Liver (tissue), 8 donors: ENCODE measurements at regions not wholly inside any gene's neighbourhood (a gene's known extent, or its start where the extent isn't known, plus 50 kb on each side); places are given as distances from the start of the nearest gene placed in this dataset.

ENCODE experiments used
- DNase-seq: peaks from one replicate; pipeline ENCODE4 v3.0.0-alpha.2; 2017; ENCODE audit warnings: low spot score
- H3K27ac ChIP-seq, 2 donors: one replicate each; pipeline ENCODE4 v1.7.0; 2013; ENCODE audit warnings: inconsistent platforms in 2 of 2, low read length in 2 of 2, control low read depth in 1 of 2, low read depth in 1 of 2, mild to moderate bottlenecking in 1 of 2
- H3K27me3 ChIP-seq, 4 donors: one replicate each; pipeline versions ENCODE4 v1.6.1 to v1.7.0; 2013; ENCODE audit warnings: low read length in 3 of 4, inconsistent platforms in 1 of 4, mild to moderate bottlenecking in 1 of 4, moderate library complexity in 1 of 4; ENCODE audit not compliant: control insufficient read depth in 4 of 4, insufficient read depth in 4 of 4
- H3K36me3 ChIP-seq, 4 donors: one replicate each; pipeline versions ENCODE4 v1.6.1 to v1.7.0; 2013; ENCODE audit warnings: low read length in 3 of 4, mild to moderate bottlenecking in 3 of 4, low read depth in 1 of 4, moderate library complexity in 1 of 4; ENCODE audit not compliant: control insufficient read depth in 4 of 4, insufficient read depth in 3 of 4
- H3K4me1 ChIP-seq, 4 donors: one replicate each; pipeline versions ENCODE4 v1.6.1 to v1.7.0; 2013; ENCODE audit warnings: low read length in 3 of 4, mild to moderate bottlenecking in 3 of 4, moderate library complexity in 1 of 4; ENCODE audit not compliant: control insufficient read depth in 4 of 4, insufficient read depth in 4 of 4
- H3K4me3 ChIP-seq, 3 donors: one replicate each; pipeline versions ENCODE4 v1.6.1 to v1.7.0; 2013; ENCODE audit warnings: low read length in 3 of 3, control low read depth in 1 of 3, low read depth in 1 of 3, mild to moderate bottlenecking in 1 of 3
- H3K9ac ChIP-seq, 2 donors: one replicate each; pipeline ENCODE4 v1.7.0; 2013; ENCODE audit warnings: low read length in 2 of 2, mild to moderate bottlenecking in 2 of 2, moderate library complexity in 2 of 2, control low read depth in 1 of 2, low read depth in 1 of 2
- H3K9me3 ChIP-seq, 4 donors: one replicate each; pipeline versions ENCODE4 v1.6.1 to v1.7.0; 2013; ENCODE audit warnings: low read length in 3 of 4; ENCODE audit not compliant: control insufficient read depth in 4 of 4
- ATF3 ChIP-seq: IDR thresholded peaks from 2 replicates; pipeline ENCODE4 v1.6.1; 2016; ENCODE audit warnings: antibody characterized with exemption
- CTCF ChIP-seq: fragments of 150-350 bp; IDR thresholded peaks from 2 replicates; pipeline ENCODE4 v1.5.1; 2017; ENCODE audit warnings: improper control_type of control experiment, low read depth, low read length; ENCODE audit not compliant: missing input control
- EGR1 ChIP-seq, 2 donors: IDR thresholded peaks; 2 replicates each; pipeline ENCODE4 v1.6.1; 2016 to 2018; ENCODE audit warnings: antibody characterized with exemption in 2 of 2, low read depth in 2 of 2
- FOXA1 ChIP-seq: IDR thresholded peaks from 2 replicates; pipeline ENCODE4 v1.6.1; 2016; ENCODE audit warnings: antibody characterized with exemption
- FOXA2 ChIP-seq: IDR thresholded peaks from 2 replicates; pipeline ENCODE4 v1.6.1; 2016; ENCODE audit warnings: antibody characterized with exemption
- GABPA ChIP-seq, 2 donors: IDR thresholded peaks in 1 of 2; conservative IDR thresholded peaks in 1 of 2; 2 replicates each; pipeline ENCODE4 v1.6.1; 2016; ENCODE audit warnings: antibody characterized with exemption in 2 of 2, mild to moderate bottlenecking in 1 of 2, moderate library complexity in 1 of 2
- HNF4A ChIP-seq, 2 donors: conservative IDR thresholded peaks; 2 replicates each; pipeline ENCODE4 v1.6.1; 2016; ENCODE audit warnings: antibody characterized with exemption in 2 of 2, mild to moderate bottlenecking in 2 of 2
- HNF4G ChIP-seq: IDR thresholded peaks from 2 replicates; pipeline ENCODE4 v1.6.1; 2016; ENCODE audit warnings: antibody characterized with exemption
- JUND ChIP-seq, 2 donors: IDR thresholded peaks; 2 replicates each; pipeline ENCODE4 v1.6.1; 2016; ENCODE audit warnings: antibody characterized with exemption in 2 of 2
- MAX ChIP-seq: IDR thresholded peaks from 2 replicates; pipeline ENCODE4 v1.6.1; 2016; ENCODE audit warnings: antibody characterized with exemption
- NR2F2 ChIP-seq: IDR thresholded peaks from 2 replicates; pipeline ENCODE4 v1.6.1; 2016; ENCODE audit warnings: antibody characterized with exemption
- RAD21 ChIP-seq, 2 donors: IDR thresholded peaks; 2 replicates each; pipeline ENCODE4 v1.6.1; 2016; ENCODE audit warnings: antibody characterized with exemption in 2 of 2, mild to moderate bottlenecking in 2 of 2
- REST ChIP-seq: IDR thresholded peaks from 2 replicates; pipeline ENCODE4 v1.6.1; 2016; ENCODE audit warnings: antibody characterized with exemption, mild to moderate bottlenecking
- RXRA ChIP-seq, 2 donors: IDR thresholded peaks; 2 replicates each; pipeline ENCODE4 v1.6.1; 2017 to 2018; ENCODE audit warnings: antibody characterized with exemption in 2 of 2, mild to moderate bottlenecking in 1 of 2
- SP1 ChIP-seq: IDR thresholded peaks from 2 replicates; pipeline ENCODE4 v1.6.1; 2018; ENCODE audit warnings: antibody characterized with exemption, mild to moderate bottlenecking
- TAF1 ChIP-seq: conservative IDR thresholded peaks from 2 replicates; pipeline ENCODE4 v1.6.1; 2016; ENCODE audit warnings: antibody characterized with exemption, mild to moderate bottlenecking
- YY1 ChIP-seq: IDR thresholded peaks from 2 replicates; pipeline ENCODE4 v1.6.1; 2016; ENCODE audit warnings: antibody characterized with exemption, mild to moderate bottlenecking
- ZBTB33 ChIP-seq: IDR thresholded peaks from 2 replicates; pipeline ENCODE4 v1.6.1; 2016; ENCODE audit warnings: antibody characterized with exemption
- WGBS: extraction: QIAGEN DNeasy Blood & Tissue Kit; methylation state at CpG from one replicate; pipeline ENCODE4 v1.1.7; 2013; 5-methylcytosine and 5-hydroxymethylcytosine counted together
- donor health status: healthy.
- donor health status: healthy.
- donor health status: healthy.
- donor health status: healthy.
- donor health status: healthy.

GRCh38 chr20:40008177-40008576, 680.9 kb downstream of the MAFB start:
- WGBS = 79% methylated on average over 3 of the region's 3 CpGs
- H3K36me3 ChIP-seq = peaks cover 0 to 20% (median 2%) of the 10 kb centered on the region in 4 donors
- H3K4me3 ChIP-seq = no peak overlapping the region
- H3K27ac ChIP-seq = peak overlapping the region; percentile 4 to 38
- H3K9me3 ChIP-seq = no peaks in the 10 kb centered on the region
- no peaks in the 10 kb centered on the region for H3K27me3 ChIP-seq
- H3K4me1 ChIP-seq = peaks cover 0 to 7% (median 0%) of the 10 kb centered on the region in 4 donors
- DNase-seq = no peak
- H3K9ac ChIP-seq = no peak overlapping the region
- TF ChIP-seq ATF3 (peak; percentile 75), RAD21 (IDR thresholded peaks at IDR 0.05) (peak in 1 of 2 donors; percentile 36), MAX (no peak), EGR1 (IDR thresholded peaks at IDR 0.05; ENCODE audit: low read depth in 2 of 2) (no peak)

- peaks cover 0 to 16% (median 2%) of the 10 kb centered on the region in 4 donors for H3K36me3 ChIP-seq
- DNase-seq = no peak
- 76% methylated on average over 1 of the region's 1 CpG for WGBS
- no peaks in the 10 kb centered on the region for H3K9me3 ChIP-seq
- peak overlapping the region; percentile 18 to 45 for H3K27ac ChIP-seq
- peak; percentile 35 to 69 for TF ChIP-seq RXRA (IDR thresholded peaks at IDR 0.05)
- TF ChIP-seq NR2F2 = no peak
- peak; percentile 80 to 83 for TF ChIP-seq HNF4A (conservative IDR thresholded peaks at IDR 0.05)
- TF ChIP-seq HNF4G = peak; percentile 51
- no peak for TF ChIP-seq ATF3
- TF ChIP-seq FOXA1 = peak; percentile 53
- TF ChIP-seq GABPA (IDR thresholded peaks at IDR 0.05 in 1 of 2, conservative IDR thresholded peaks at IDR 0.05 in 1 of 2) = no peak
- peak; percentile 40 for TF ChIP-seq ZBTB33
- TF ChIP-seq MAX = peak; percentile 59
- no peak for TF ChIP-seq CTCF
- peak; percentile 40 for TF ChIP-seq SP1
- TF ChIP-seq JUND (IDR thresholded peaks at IDR 0.05) = peak in 1 of 2 donors; percentile 61
- TF ChIP-seq REST = peak; percentile 71
- TF ChIP-seq YY1 = peak; percentile 69
- TF ChIP-seq RAD21 (IDR thresholded peaks at IDR 0.05) = peak; percentile 37 to 51
- peak; percentile 52 for TF ChIP-seq TAF1
- peak; percentile 88 for TF ChIP-seq FOXA2
- peak overlapping the region in 2 of 3 donors; percentile 5 to 58 for H3K4me3 ChIP-seq
- H3K27me3 ChIP-seq = no peaks in the 10 kb centered on the region
- peak overlapping the region; percentile 48 to 99 for H3K9ac ChIP-seq
- H3K4me1 ChIP-seq = peaks cover 0 to 7% (median 0%) of the 10 kb centered on the region in 4 donors
Observed at GRCh38 chr20:40006168-40006860, 682.7 kb downstream of the MAFB start.
